ENCODE measurements at regions not wholly inside any gene's neighbourhood (a gene's known extent, or its start where the extent isn't known, plus 50 kb on each side); places are given as distances from the start of the nearest gene placed in this dataset.
A peak's percentile ranks its signal among the peaks of the same experiment; 100 is the strongest.

DNA sequence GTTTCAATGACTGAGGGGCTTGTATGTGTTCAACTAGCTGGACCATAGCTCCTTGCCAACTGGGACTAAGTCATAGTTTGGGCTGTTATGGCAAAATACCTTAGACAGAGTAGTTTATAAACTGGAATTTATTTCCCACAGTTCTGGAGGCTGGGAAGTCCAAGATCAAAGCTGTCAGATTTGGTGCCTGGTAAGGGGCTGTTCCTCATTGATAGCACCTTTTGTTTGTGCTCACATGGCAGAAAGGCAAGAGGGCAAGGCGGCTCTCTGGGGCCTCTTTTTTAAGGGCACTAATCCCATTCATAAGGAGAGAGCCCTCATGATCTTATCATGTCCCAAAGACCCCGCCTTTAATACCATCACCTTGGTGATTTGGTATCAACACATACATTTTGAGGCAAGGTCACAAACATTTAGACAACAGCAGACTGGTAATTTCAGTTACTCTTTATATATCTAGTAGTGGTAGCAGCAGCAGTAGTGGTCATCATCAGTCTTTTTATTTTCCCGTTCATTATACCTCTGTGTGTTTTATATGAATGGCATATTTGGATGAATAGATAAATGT lies 477.0 kb downstream of the CCDC171 start (continued):
- TF ChIP-seq, protein P1, sequence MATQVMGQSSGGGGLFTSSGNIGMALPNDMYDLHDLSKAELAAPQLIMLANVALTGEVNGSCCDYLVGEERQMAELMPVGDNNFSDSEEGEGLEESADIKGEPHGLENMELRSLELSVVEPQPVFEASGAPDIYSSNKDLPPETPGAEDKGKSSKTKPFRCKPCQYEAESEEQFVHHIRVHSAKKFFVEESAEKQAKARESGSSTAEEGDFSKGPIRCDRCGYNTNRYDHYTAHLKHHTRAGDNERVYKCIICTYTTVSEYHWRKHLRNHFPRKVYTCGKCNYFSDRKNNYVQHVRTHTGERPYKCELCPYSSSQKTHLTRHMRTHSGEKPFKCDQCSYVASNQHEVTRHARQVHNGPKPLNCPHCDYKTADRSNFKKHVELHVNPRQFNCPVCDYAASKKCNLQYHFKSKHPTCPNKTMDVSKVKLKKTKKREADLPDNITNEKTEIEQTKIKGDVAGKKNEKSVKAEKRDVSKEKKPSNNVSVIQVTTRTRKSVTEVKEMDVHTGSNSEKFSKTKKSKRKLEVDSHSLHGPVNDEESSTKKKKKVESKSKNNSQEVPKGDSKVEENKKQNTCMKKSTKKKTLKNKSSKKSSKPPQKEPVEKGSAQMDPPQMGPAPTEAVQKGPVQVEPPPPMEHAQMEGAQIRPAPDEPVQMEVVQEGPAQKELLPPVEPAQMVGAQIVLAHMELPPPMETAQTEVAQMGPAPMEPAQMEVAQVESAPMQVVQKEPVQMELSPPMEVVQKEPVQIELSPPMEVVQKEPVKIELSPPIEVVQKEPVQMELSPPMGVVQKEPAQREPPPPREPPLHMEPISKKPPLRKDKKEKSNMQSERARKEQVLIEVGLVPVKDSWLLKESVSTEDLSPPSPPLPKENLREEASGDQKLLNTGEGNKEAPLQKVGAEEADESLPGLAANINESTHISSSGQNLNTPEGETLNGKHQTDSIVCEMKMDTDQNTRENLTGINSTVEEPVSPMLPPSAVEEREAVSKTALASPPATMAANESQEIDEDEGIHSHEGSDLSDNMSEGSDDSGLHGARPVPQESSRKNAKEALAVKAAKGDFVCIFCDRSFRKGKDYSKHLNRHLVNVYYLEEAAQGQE (IDR thresholded peaks at IDR 0.05; ENCODE audit: low read depth, low read length): no peak
- TF ChIP-seq RAD21 (IDR thresholded peaks at IDR 0.05; ENCODE audit: low read length) (no peak), GABPA (IDR thresholded peaks at IDR 0.05; ENCODE audit: low read depth) (no peak), FOXJ3 (CRISPR knock-in tag; IDR thresholded peaks at IDR 0.05) (no peak), POLR2AphosphoS5 (IDR thresholded peaks at IDR 0.05; ENCODE audit: low read depth, low read length) (no peak), TAF1 (IDR thresholded peaks at IDR 0.05; ENCODE audit: borderline replicate concordance, low read depth, low read length) (no peak), JUND (IDR thresholded peaks at IDR 0.05) (no peak)

DNA sequence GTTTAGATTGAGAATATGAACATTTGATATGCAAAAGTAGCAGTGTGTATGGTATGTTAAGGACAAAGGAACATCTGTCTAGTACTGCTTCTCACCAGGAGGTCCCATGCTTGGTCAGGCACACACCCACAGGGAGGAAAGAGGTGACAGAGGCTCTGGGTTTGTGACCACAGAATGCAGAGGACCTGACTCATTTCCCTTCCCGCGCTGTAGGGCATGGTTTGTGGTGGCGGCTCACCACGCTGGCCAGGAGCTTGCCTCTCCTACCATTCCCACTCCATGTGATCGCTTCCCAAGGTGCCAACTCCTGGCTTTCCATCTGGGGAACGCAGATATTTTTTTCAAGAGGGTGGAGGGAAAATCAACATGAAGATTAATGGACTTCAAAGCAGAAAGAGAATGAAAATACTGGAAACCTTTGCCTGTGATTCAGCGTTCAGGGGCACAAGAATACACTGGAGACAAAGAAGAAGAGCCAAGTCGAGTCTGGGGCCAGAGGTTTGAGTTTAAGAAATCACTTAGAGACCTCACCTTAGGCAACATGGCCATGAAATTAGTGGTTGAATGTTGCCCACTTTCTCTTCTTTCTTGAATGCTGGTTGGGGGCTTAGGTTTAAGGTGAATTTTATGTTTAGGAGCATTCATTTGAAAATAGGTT lies 477.8 kb downstream of the CCDC171 start:
- Histone ChIP-seq H3K9ac (no peak overlapping the region; the same call in 1 of the 2 replicates), H4K20me1 (ENCODE audit: insufficient read depth) (no peaks in the 10 kb centered on the region), H3K4me1 (ENCODE audit: control insufficient read depth in 1 of 2, insufficient read depth in 2 of 2, low read depth in 1 of 2, low read length in 1 of 2) (peaks cover 0 to 17% of the 10 kb centered on the region in 2 experiments; a peak in 2 of 4 replicates), H3K9me2 (no peaks in the 10 kb centered on the region), H3K4me3 (ENCODE audit: low read depth in 2 of 2, low read length in 1 of 2) (no peak overlapping the region), H2AFZ (ENCODE audit: low read depth) (no peak overlapping the region; the same call in 1 of the 2 replicates), H3F3A (replicated peaks; ENCODE audit: insufficient read depth) (peaks cover 8% of the 10 kb centered on the region), H3K36me3 (replicated peaks in 1 of 2; ENCODE audit: control insufficient read depth in 1 of 2, insufficient read depth in 2 of 2, low read length in 1 of 2) (no peaks in the 10 kb centered on the region), H3K27me3 (ENCODE audit: insufficient read depth) (no peaks in the 10 kb centered on the region), H3K79me2 (ENCODE audit: insufficient read depth) (no peaks in the 10 kb centered on the region), H3K4me2 (peak overlapping the region; percentile 34; the same call in 1 of the 2 replicates), H3K27ac (ENCODE audit: low read depth in 2 of 2, low read length in 1 of 2) (peak overlapping the region in 1 of 2 experiments; percentile 81; a peak in 2 of 4 replicates), H3K9me3 (no peaks in the 10 kb centered on the region)
- ChIA-PET POLR2A (no interaction called here), CTCF (no interaction called here)
- 41% methylated on average over 8 of the region's 8 CpGs for WGBS (ENCODE audit: low lambda C conversion rate)
- no peak for TF ChIP-seq RFX5 (IDR thresholded peaks at IDR 0.05; ENCODE audit: low read length)
- TF ChIP-seq SIN3A (IDR thresholded peaks at IDR 0.05; ENCODE audit: borderline replicate concordance, low read depth, low read length): no peak
- TF ChIP-seq POLR2AphosphoS5 (IDR thresholded peaks at IDR 0.05; ENCODE audit: low read depth, low read length): peak; percentile 16; the same call in 1 of the 2 replicates
- peak; percentile 57; the same call in 1 of the 2 replicates for TF ChIP-seq JUND (IDR thresholded peaks at IDR 0.05)
- peak in 1 of 2 experiments; percentile 87; a peak in 2 of 4 replicates for TF ChIP-seq EP300 (IDR thresholded peaks at IDR 0.05; ENCODE audit: borderline replicate concordance in 1 of 2, low read depth in 1 of 2, low read length in 1 of 2)
- TF ChIP-seq FOSL2 (IDR thresholded peaks at IDR 0.05; ENCODE audit: borderline replicate concordance, low read depth): peak; percentile 73; the same call in 1 of the 2 replicates
- TF ChIP-seq, protein P2, sequence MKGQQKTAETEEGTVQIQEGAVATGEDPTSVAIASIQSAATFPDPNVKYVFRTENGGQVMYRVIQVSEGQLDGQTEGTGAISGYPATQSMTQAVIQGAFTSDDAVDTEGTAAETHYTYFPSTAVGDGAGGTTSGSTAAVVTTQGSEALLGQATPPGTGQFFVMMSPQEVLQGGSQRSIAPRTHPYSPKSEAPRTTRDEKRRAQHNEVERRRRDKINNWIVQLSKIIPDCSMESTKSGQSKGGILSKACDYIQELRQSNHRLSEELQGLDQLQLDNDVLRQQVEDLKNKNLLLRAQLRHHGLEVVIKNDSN (IDR thresholded peaks at IDR 0.05; ENCODE audit: borderline replicate concordance, low read depth): 0 out of 2 replicates have a peak, but pooled peaks have one; percentile 28
- peak; percentile 88 for TF ChIP-seq TCF12 (IDR thresholded peaks at IDR 0.05)
- TF ChIP-seq TEAD4 (IDR thresholded peaks at IDR 0.05; ENCODE audit: borderline replicate concordance, insufficient read depth): peak; percentile 79; the same call in 1 of the 2 replicates
- no peak for TF ChIP-seq ZBTB33 (IDR thresholded peaks at IDR 0.05; ENCODE audit: borderline replicate concordance, low read depth)
- TF ChIP-seq FOXM1 (IDR thresholded peaks at IDR 0.05; ENCODE audit: low read depth): peak; percentile 47; the same call in 1 of the 2 replicates
- TF ChIP-seq NFIC (IDR thresholded peaks at IDR 0.05; ENCODE audit: borderline replicate concordance): peak; percentile 68
- TF ChIP-seq, protein P3, sequence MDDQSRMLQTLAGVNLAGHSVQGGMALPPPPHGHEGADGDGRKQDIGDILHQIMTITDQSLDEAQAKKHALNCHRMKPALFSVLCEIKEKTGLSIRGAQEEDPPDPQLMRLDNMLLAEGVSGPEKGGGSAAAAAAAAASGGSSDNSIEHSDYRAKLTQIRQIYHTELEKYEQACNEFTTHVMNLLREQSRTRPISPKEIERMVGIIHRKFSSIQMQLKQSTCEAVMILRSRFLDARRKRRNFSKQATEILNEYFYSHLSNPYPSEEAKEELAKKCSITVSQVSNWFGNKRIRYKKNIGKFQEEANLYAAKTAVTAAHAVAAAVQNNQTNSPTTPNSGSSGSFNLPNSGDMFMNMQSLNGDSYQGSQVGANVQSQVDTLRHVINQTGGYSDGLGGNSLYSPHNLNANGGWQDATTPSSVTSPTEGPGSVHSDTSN (IDR thresholded peaks at IDR 0.05): peak; percentile 60; the same call in 1 of the 2 replicates
- peak; percentile 86 for TF ChIP-seq MAX (IDR thresholded peaks at IDR 0.05; ENCODE audit: low read depth)
- no peak for TF ChIP-seq SMC3 (IDR thresholded peaks at IDR 0.05; ENCODE audit: low read depth, low read length)
- DNase-seq: no peak

Data from SK-N-SH (cell line).